IMR-90 (cell line): ENCODE measurements at regions not wholly inside any gene's neighbourhood (a gene's known extent, or its start where the extent isn't known, plus 50 kb on each side); places are given as distances from the start of the nearest gene placed in this dataset.

Experiments
- ATAC-seq: fragments of 200-7000 bp; cut with Tn5 transposase; 2 replicates; pipeline ENCODE4 v1.9.1; 2020; ENCODE audit warnings: low read depth, mild to moderate bottlenecking, moderate library complexity
- BruUV-seq: library from RNA; stranded (reverse); fragments of 400-500 nt; replicated peaks from 2 replicates; lab custom pipeline; 2021; lab: Mats Ljungman, UMichigan
- CTCF ChIA-PET: fragments of 300-600 bp; formaldehyde crosslinking; extraction: SDS; loops from one replicate; lab custom pipeline; 2021; ENCODE audit warnings: antibody characterized with exemption; lab: Yijun Ruan, JAX
- POLR2A ChIA-PET: fragments of 300-600 bp; sonication (Branson Sonifier 250); formaldehyde crosslinking; loops from one replicate; lab custom pipeline; 2022; ENCODE audit warnings: antibody characterized with exemption; ENCODE audit not compliant: unreplicated experiment; lab: Charles Lee
- DNase-seq: peaks from one replicate; pipeline ENCODE4 v3.0.0; 2013
- H2AFZ ChIP-seq: replicated peaks from 2 replicates; pipeline ENCODE3; 2013; ENCODE audit warnings: low read length, mild to moderate bottlenecking; ENCODE audit not compliant: poor library complexity
- H2AK5ac ChIP-seq: 2 replicates; pipeline ENCODE4 v1.6.1; 2013; ENCODE audit warnings: low read depth, low read length, inconsistent platforms
- H2AK9ac ChIP-seq: replicated peaks from 2 replicates; pipeline ENCODE3; 2013; ENCODE audit warnings: mild to moderate bottlenecking, low read depth, low read length, moderate library complexity; ENCODE audit not compliant: poor library complexity
- H2BK120ac ChIP-seq: 2 replicates; pipeline ENCODE4 v1.6.1; 2013; ENCODE audit warnings: low read depth, low read length, inconsistent platforms
- H2BK15ac ChIP-seq: 3 replicates; pipeline ENCODE4 v1.6.1; 2013; ENCODE audit warnings: low read depth, low read length, inconsistent platforms
- H2BK20ac ChIP-seq: 2 replicates; pipeline ENCODE4 v1.6.1; 2013; ENCODE audit warnings: low read depth, mild to moderate bottlenecking, inconsistent platforms, low read length, moderate library complexity
- H2BK5ac ChIP-seq: 2 replicates; pipeline ENCODE4 v1.6.1; 2013; ENCODE audit warnings: mild to moderate bottlenecking, low read depth, low read length, inconsistent platforms; ENCODE audit not compliant: poor library complexity, severe bottlenecking
- H3K14ac ChIP-seq: replicated peaks from 2 replicates; pipeline ENCODE4 v1.6.1; 2013; ENCODE audit warnings: low read depth, low read length, inconsistent platforms
- H3K18ac ChIP-seq: 2 replicates; pipeline ENCODE4 v1.6.1; 2013; ENCODE audit warnings: low read depth, low read length, control low read depth
- H3K23ac ChIP-seq: 2 replicates; pipeline ENCODE4 v1.6.1; 2013; ENCODE audit warnings: low read depth, low read length, inconsistent platforms
- H3K27ac ChIP-seq: 2 replicates; pipeline ENCODE4 v1.5.1; 2013; ENCODE audit warnings: mild to moderate bottlenecking, control low read depth, low read length; ENCODE audit not compliant: insufficient read depth
- H3K27me3 ChIP-seq: 2 replicates; pipeline ENCODE4 v1.6.1; 2013; ENCODE audit warnings: low read length; ENCODE audit not compliant: control insufficient read depth, insufficient read depth
- H3K36me3 ChIP-seq: 2 replicates; pipeline ENCODE4 v1.6.1; 2013; ENCODE audit warnings: low read length, mixed read lengths; ENCODE audit not compliant: control insufficient read depth, insufficient read depth
- H3K4ac ChIP-seq: 2 replicates; pipeline ENCODE4 v1.6.1; 2013; ENCODE audit warnings: low read depth, low read length, inconsistent platforms
- H3K4me1 ChIP-seq: 2 replicates; pipeline ENCODE4 v1.6.1; 2013; ENCODE audit warnings: low read length, mixed read lengths; ENCODE audit not compliant: control insufficient read depth, insufficient read depth
- H3K4me2 ChIP-seq: 2 replicates; pipeline ENCODE4 v1.6.1; 2013; ENCODE audit warnings: low read depth, mild to moderate bottlenecking, control low read depth, low read length, moderate library complexity
- H3K4me3 ChIP-seq: 2 replicates; pipeline ENCODE4 v1.5.1; 2013; ENCODE audit warnings: low read depth, mild to moderate bottlenecking, control low read depth, low read length, moderate library complexity; ENCODE audit not compliant: insufficient read depth
- H3K56ac ChIP-seq: 2 replicates; pipeline ENCODE4 v1.6.1; 2013; ENCODE audit warnings: low read length, inconsistent platforms; ENCODE audit not compliant: insufficient read depth; ENCODE audit errors: extremely low read depth
- H3K79me1 ChIP-seq, 2 experiments: 2 replicates each; pipeline ENCODE4 v1.6.1; 2013; ENCODE audit warnings: low read length in 2 of 2, inconsistent platforms in 1 of 2, low read depth in 1 of 2
- H3K9ac ChIP-seq: 2 replicates; pipeline ENCODE4 v1.6.1; 2013; ENCODE audit warnings: low read depth, low read length, control low read depth
- H3K9me1 ChIP-seq: 2 replicates; pipeline ENCODE4 v1.6.1; 2013; ENCODE audit warnings: low read length, inconsistent platforms; ENCODE audit not compliant: insufficient read depth
- H3K9me3 ChIP-seq: 2 replicates; pipeline ENCODE4 v1.6.1; 2013; ENCODE audit warnings: low read length; ENCODE audit not compliant: control insufficient read depth, insufficient read depth
- H4K20me1 ChIP-seq: 2 replicates; pipeline ENCODE4 v1.6.1; 2013; ENCODE audit warnings: low read length, inconsistent platforms; ENCODE audit not compliant: insufficient read depth
- H4K5ac ChIP-seq: 2 replicates; pipeline ENCODE4 v1.6.1; 2013; ENCODE audit warnings: mild to moderate bottlenecking, low read depth, low read length, control low read depth
- H4K8ac ChIP-seq, 2 experiments: 2 replicates each; pipeline ENCODE4 v1.6.1; 2013; ENCODE audit warnings: low read depth in 2 of 2, low read length in 2 of 2, control low read depth in 1 of 2, inconsistent platforms in 1 of 2
- H4K91ac ChIP-seq: 2 replicates; pipeline ENCODE4 v1.6.1; 2013; ENCODE audit warnings: low read depth, low read length, inconsistent platforms; ENCODE audit not compliant: insufficient read depth
- BHLHE40 ChIP-seq: fragments of 150-350 bp; IDR thresholded peaks from 2 replicates; pipeline ENCODE4 v1.6.1; 2016; ENCODE audit warnings: mild to moderate bottlenecking, low read depth, low read length
- CEBPB ChIP-seq: IDR thresholded peaks from 2 replicates; pipeline ENCODE4 v1.6.1; 2012; ENCODE audit warnings: low read depth, low read length, improper control_type of control experiment
- CHD1 ChIP-seq: IDR thresholded peaks from 2 replicates; pipeline ENCODE4 v1.6.1; 2012; ENCODE audit warnings: low read depth, low read length, improper control_type of control experiment
- CTCF ChIP-seq: conservative IDR thresholded peaks from 2 replicates; pipeline ENCODE4 v1.5.1; 2012; ENCODE audit warnings: mild to moderate bottlenecking, low read depth, low read length, improper control_type of control experiment
- ELK1 ChIP-seq: fragments of 150-350 bp; IDR thresholded peaks from 2 replicates; pipeline ENCODE4 v1.6.1; 2016; ENCODE audit warnings: low read depth, mild to moderate bottlenecking, low read length, moderate library complexity, borderline replicate concordance
- FOS ChIP-seq: fragments of 150-350 bp; IDR thresholded peaks from 2 replicates; pipeline ENCODE4 v1.6.1; 2016; ENCODE audit warnings: low read depth, low read length
- MAFK ChIP-seq: IDR thresholded peaks from 2 replicates; pipeline ENCODE4 v1.6.1; 2012; ENCODE audit warnings: low read depth, low read length, improper control_type of control experiment
- MAZ ChIP-seq: IDR thresholded peaks from 2 replicates; pipeline ENCODE4 v1.6.1; 2012; ENCODE audit warnings: low read depth, mild to moderate bottlenecking, low read length, improper control_type of control experiment, moderate library complexity, borderline replicate concordance
- MXI1 ChIP-seq: IDR thresholded peaks from 2 replicates; pipeline ENCODE4 v1.6.1; 2012; ENCODE audit warnings: low read depth, mild to moderate bottlenecking, low read length, moderate library complexity, borderline replicate concordance
- NFE2L2 ChIP-seq: fragments of 150-350 bp; IDR thresholded peaks from 2 replicates; pipeline ENCODE4 v1.6.1; 2016; ENCODE audit warnings: low read depth, mild to moderate bottlenecking, low read length
- POLR2A ChIP-seq: IDR thresholded peaks from 2 replicates; pipeline ENCODE4 v1.6.1; 2012; ENCODE audit warnings: mild to moderate bottlenecking, low read depth, low read length
- RAD21 ChIP-seq: IDR thresholded peaks from 2 replicates; pipeline ENCODE4 v1.6.1; 2012; ENCODE audit warnings: low read length, improper control_type of control experiment
- RCOR1 ChIP-seq: IDR thresholded peaks from 2 replicates; pipeline ENCODE4 v1.6.1; 2012; ENCODE audit warnings: mild to moderate bottlenecking, low read length, improper control_type of control experiment; ENCODE audit not compliant: insufficient replicate concordance
- RFX5 ChIP-seq: IDR thresholded peaks from 2 replicates; pipeline ENCODE4 v1.8.0; 2012; ENCODE audit warnings: low read depth, mild to moderate bottlenecking, low read length, moderate library complexity
- SMC3 ChIP-seq: fragments of 150-350 bp; IDR thresholded peaks from 2 replicates; pipeline ENCODE4 v1.6.1; 2016; ENCODE audit warnings: low read depth, mild to moderate bottlenecking, antibody characterized with exemption, low read length, moderate library complexity
- USF2 ChIP-seq: fragments of 150-350 bp; IDR thresholded peaks from 2 replicates; pipeline ENCODE4 v1.6.1; 2017; ENCODE audit warnings: mild to moderate bottlenecking, antibody characterized with exemption, low read length, low read depth
- WGBS, 2 experiments: methylation state at CpG; one replicate each; pipeline versions ENCODE4 v1.1.5 to v1.1.7; 2013; ENCODE audit warnings: missing lambda C conversion rate in 2 of 2; ENCODE audit not compliant: insufficient read length in 1 of 2; ENCODE audit errors: extremely low coverage in 2 of 2; 5-methylcytosine and 5-hydroxymethylcytosine counted together
- dilution Hi-C: fragments of 300-500 bp; cut with HindIII; formaldehyde crosslinking; loops from one replicate; pipeline ENCODE4 v1.14.3; 2018; ENCODE audit warnings: low sequenced_read_pairs; ENCODE audit not compliant: unreplicated experiment
- in situ Hi-C: fragments of 300-500 bp; cut with MboI; formaldehyde crosslinking; loops from 3 replicates; pipeline ENCODE4 v1.14.3; 2019; ENCODE audit warnings: low sequenced_read_pairs, inconsistent platforms, mixed read lengths
- intact Hi-C: fragments of 100-400 bp; cut with micrococcal nuclease; formaldehyde crosslinking; loops from 2 replicates; pipeline ENCODE4 v1.10.0; 2022

GRCh38 chr2:118764855-118765254 lies 82.6 kb downstream of the EN1 start:
- no peak overlapping the region for H3K56ac ChIP-seq
- H3K27me3 ChIP-seq: peaks cover 19% of the 10 kb centered on the region
- no peak overlapping the region for H2AK9ac ChIP-seq
- no peak for TF ChIP-seq RCOR1
- TF ChIP-seq BHLHE40: no peak
- no peak for TF ChIP-seq ELK1
- no peak for TF ChIP-seq MXI1
- no peak for TF ChIP-seq RFX5
- TF ChIP-seq CTCF: no peak
- no peak for TF ChIP-seq RAD21
- TF ChIP-seq CEBPB: no peak
- TF ChIP-seq NFE2L2: no peak
- no peak for TF ChIP-seq SMC3
- TF ChIP-seq MAFK: no peak
- TF ChIP-seq CHD1: no peak
- no peak for TF ChIP-seq POLR2A
- TF ChIP-seq MAZ: no peak
- no peak for TF ChIP-seq FOS
- TF ChIP-seq USF2: no peak
- H2BK5ac ChIP-seq: no peak overlapping the region
- H3K18ac ChIP-seq: no peak overlapping the region
- dilution Hi-C loops: no loop called here
- no peak overlapping the region for H3K9ac ChIP-seq
- intact Hi-C loops: no loop called here
- H2BK15ac ChIP-seq: no peak overlapping the region
- no CpG with 5 or more reads among the region's 4 CpGs for WGBS, 2 experiments
- H4K5ac ChIP-seq: no peak overlapping the region
- CTCF ChIA-PET: no interaction called here
- H2AK5ac ChIP-seq: no peak overlapping the region
- no peak for DNase-seq
- H3K4ac ChIP-seq: no peak overlapping the region
- H3K4me3 ChIP-seq: no peak overlapping the region
- no peaks in the 10 kb centered on the region for H3K79me1 ChIP-seq
- no peaks in the 10 kb centered on the region for H3K9me3 ChIP-seq
- POLR2A ChIA-PET: no interaction called here
- no peak overlapping the region for H2BK120ac ChIP-seq
- H3K14ac ChIP-seq: no peak overlapping the region
- no TSS peak for BruUV-seq
- H3K23ac ChIP-seq: no peak overlapping the region
- no peaks in the 10 kb centered on the region for H3K36me3 ChIP-seq
- H3K4me2 ChIP-seq: no peak overlapping the region
- no peak for ATAC-seq
- no peaks in the 10 kb centered on the region for H4K20me1 ChIP-seq
- H3K27ac ChIP-seq: no peak overlapping the region
- H2BK20ac ChIP-seq: no peak overlapping the region
- H4K91ac ChIP-seq: no peak overlapping the region
- H4K8ac ChIP-seq: no peak overlapping the region
- in situ Hi-C loops: no loop called here
- no peak overlapping the region for H2AFZ ChIP-seq
- no peaks in the 10 kb centered on the region for H3K4me1 ChIP-seq
- H3K9me1 ChIP-seq: no peaks in the 10 kb centered on the region
